ENCODE measurements at regions not wholly inside any gene's neighbourhood (a gene's known extent, or its start where the extent isn't known, plus 50 kb on each side); places are given as distances from the start of the nearest gene placed in this dataset.
A peak's percentile ranks its signal among the peaks of the same experiment; 100 is the strongest.

GRCh38 chr14:26286081-26286912 lies 311.5 kb downstream of the NOVA1 start:
- Histone ChIP-seq H3K9me3 (ENCODE audit: control insufficient read depth, insufficient read depth, low read length) (no peaks in the 10 kb centered on the region), H3K23ac (ENCODE audit: low read depth, low read length) (peak overlapping the region; percentile 18; the same call in 1 of the 2 replicates), H3K27ac (ENCODE audit: insufficient read depth, low read length) (peak overlapping the region; percentile 62; the same call in 1 of the 2 replicates), H3K4ac (ENCODE audit: low read depth, low read length) (no peak overlapping the region), H2BK120ac (ENCODE audit: low read depth, low read length) (peak overlapping the region; percentile 86; the same call in 1 of the 2 replicates), H2BK15ac (ENCODE audit: low read depth, low read length) (no peak overlapping the region; the same call in 2 of the 3 replicates), H3K4me1 (ENCODE audit: control insufficient read depth, insufficient read depth, low read length) (peaks cover 12% of the 10 kb centered on the region), H2AFZ (replicated peaks; ENCODE audit: low read length, poor library complexity) (no peak overlapping the region), H3K9me1 (ENCODE audit: insufficient read depth, low read length) (no peaks in the 10 kb centered on the region; the same call in 1 of the 2 replicates), H3K79me1 (ENCODE audit: low read depth in 1 of 2, low read length in 2 of 2) (no peaks in the 10 kb centered on the region), H4K8ac (ENCODE audit: low read depth in 2 of 2, low read length in 2 of 2) (no peak overlapping the region), H3K27me3 (ENCODE audit: control insufficient read depth, insufficient read depth, low read length) (no peaks in the 10 kb centered on the region), H4K20me1 (ENCODE audit: insufficient read depth, low read length) (no peaks in the 10 kb centered on the region), H3K4me3 (ENCODE audit: insufficient read depth, low read depth, low read length) (no peak overlapping the region), H3K18ac (ENCODE audit: low read depth, low read length) (peak overlapping the region; percentile 85; the same call in 1 of the 2 replicates), H3K9ac (ENCODE audit: low read depth, low read length) (peak overlapping the region; percentile 37; the same call in 1 of the 2 replicates), H2AK5ac (ENCODE audit: low read depth, low read length) (no peak overlapping the region), H3K4me2 (ENCODE audit: low read depth, low read length) (peak overlapping the region; percentile 58; the same call in 1 of the 2 replicates), H3K14ac (replicated peaks; ENCODE audit: low read depth, low read length) (peak overlapping the region; percentile 62; the same call in 1 of the 2 replicates), H2BK5ac (ENCODE audit: low read depth, low read length, poor library complexity, severe bottlenecking) (peak overlapping the region; percentile 31), H4K91ac (ENCODE audit: insufficient read depth, low read depth, low read length) (0 out of 2 replicates have a peak overlapping the region, but pooled peaks have one; percentile 24), H3K36me3 (ENCODE audit: control insufficient read depth, insufficient read depth, low read length) (no peaks in the 10 kb centered on the region), H2AK9ac (replicated peaks; ENCODE audit: low read depth, low read length, poor library complexity) (no peak overlapping the region), H3K56ac (ENCODE audit: extremely low read depth, insufficient read depth, low read length) (no peak overlapping the region), H4K5ac (ENCODE audit: low read depth, low read length) (peak overlapping the region; percentile 16; the same call in 1 of the 2 replicates), H2BK20ac (ENCODE audit: low read depth, low read length) (peak overlapping the region; percentile 43)
- intact Hi-C loops (cut with micrococcal nuclease) (loop anchor here (10.0 kb wide), 2 partner anchors 239 to 309 kb away; partner anchors contain the start of gene NOVA1), in situ Hi-C loops (cut with MboI; ENCODE audit: low sequenced_read_pairs) (no loop called here), dilution Hi-C loops (cut with HindIII; ENCODE audit: low sequenced_read_pairs, unreplicated experiment) (no loop called here)
- TF ChIP-seq BHLHE40 (IDR thresholded peaks at IDR 0.05; ENCODE audit: low read depth, low read length) (no peak), MAFK (IDR thresholded peaks at IDR 0.05; ENCODE audit: low read depth, low read length) (no peak), SMC3 (IDR thresholded peaks at IDR 0.05; ENCODE audit: low read depth, low read length) (no peak), POLR2A (IDR thresholded peaks at IDR 0.05; ENCODE audit: low read depth, low read length) (no peak), USF2 (IDR thresholded peaks at IDR 0.05; ENCODE audit: low read depth, low read length) (no peak), RCOR1 (IDR thresholded peaks at IDR 0.05; ENCODE audit: insufficient replicate concordance, low read length) (no peak), FOS (IDR thresholded peaks at IDR 0.05; ENCODE audit: low read depth, low read length) (no peak)
- ChIA-PET CTCF (interaction anchor here (0.6 kb wide), 1 partner anchor 409 kb away, joined by 3 read pairs; no protein-coding TSS in a partner anchor), POLR2A (ENCODE audit: unreplicated experiment) (no interaction called here)
- BruUV-seq (replicated peaks), result no TSS peak
- ATAC-seq (ENCODE audit: low read depth) (peak; percentile 10; the same call in 1 of the 2 replicates), DNase-seq (peak; percentile 13)
- WGBS, 2 experiments (ENCODE audit: extremely low coverage in 2 of 2, insufficient read length in 1 of 2), result no CpG with 5 or more reads among the region's 9 CpGs
